ENCODE measurements at regions not wholly inside any gene's neighbourhood (a gene's known extent, or its start where the extent isn't known, plus 50 kb on each side); places are given as distances from the start of the nearest gene placed in this dataset.

DNA sequence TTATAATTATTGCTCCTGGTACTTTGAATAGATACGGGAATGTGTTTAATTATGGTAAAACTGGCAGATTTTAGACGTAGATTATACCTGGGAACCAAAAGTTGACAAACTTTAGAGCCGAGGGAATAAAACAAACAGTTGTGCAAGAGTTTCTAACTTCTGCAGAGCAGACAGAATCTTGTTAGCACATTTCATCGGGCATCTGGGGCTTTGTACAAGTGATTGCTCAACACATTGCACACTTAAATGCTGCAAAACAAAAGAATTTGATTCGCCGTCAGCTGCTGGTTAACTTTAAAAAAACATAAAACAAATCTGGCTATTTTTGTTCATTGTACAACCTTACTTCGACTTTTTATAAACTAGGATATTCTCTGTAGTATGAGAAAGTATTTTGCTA, 398.1 kb downstream of the MAN2A1 start:
- no peak for TF ChIP-seq CTCF (conservative IDR thresholded peaks at IDR 0.05; ENCODE audit: low read depth in 2 of 2)
- TF ChIP-seq, protein P1, sequence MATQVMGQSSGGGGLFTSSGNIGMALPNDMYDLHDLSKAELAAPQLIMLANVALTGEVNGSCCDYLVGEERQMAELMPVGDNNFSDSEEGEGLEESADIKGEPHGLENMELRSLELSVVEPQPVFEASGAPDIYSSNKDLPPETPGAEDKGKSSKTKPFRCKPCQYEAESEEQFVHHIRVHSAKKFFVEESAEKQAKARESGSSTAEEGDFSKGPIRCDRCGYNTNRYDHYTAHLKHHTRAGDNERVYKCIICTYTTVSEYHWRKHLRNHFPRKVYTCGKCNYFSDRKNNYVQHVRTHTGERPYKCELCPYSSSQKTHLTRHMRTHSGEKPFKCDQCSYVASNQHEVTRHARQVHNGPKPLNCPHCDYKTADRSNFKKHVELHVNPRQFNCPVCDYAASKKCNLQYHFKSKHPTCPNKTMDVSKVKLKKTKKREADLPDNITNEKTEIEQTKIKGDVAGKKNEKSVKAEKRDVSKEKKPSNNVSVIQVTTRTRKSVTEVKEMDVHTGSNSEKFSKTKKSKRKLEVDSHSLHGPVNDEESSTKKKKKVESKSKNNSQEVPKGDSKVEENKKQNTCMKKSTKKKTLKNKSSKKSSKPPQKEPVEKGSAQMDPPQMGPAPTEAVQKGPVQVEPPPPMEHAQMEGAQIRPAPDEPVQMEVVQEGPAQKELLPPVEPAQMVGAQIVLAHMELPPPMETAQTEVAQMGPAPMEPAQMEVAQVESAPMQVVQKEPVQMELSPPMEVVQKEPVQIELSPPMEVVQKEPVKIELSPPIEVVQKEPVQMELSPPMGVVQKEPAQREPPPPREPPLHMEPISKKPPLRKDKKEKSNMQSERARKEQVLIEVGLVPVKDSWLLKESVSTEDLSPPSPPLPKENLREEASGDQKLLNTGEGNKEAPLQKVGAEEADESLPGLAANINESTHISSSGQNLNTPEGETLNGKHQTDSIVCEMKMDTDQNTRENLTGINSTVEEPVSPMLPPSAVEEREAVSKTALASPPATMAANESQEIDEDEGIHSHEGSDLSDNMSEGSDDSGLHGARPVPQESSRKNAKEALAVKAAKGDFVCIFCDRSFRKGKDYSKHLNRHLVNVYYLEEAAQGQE (IDR thresholded peaks at IDR 0.05; ENCODE audit: unreplicated experiment), result no peak
- no peak for TF ChIP-seq POLR2AphosphoS5 (IDR thresholded peaks at IDR 0.05; ENCODE audit: low read depth)
- no peak for TF ChIP-seq EZH2 (IDR thresholded peaks at IDR 0.05; ENCODE audit: low read depth, unreplicated experiment)

Data from GM23338 (cell line).